Nephron (organoid): ENCODE measurements at regions not wholly inside any gene's neighbourhood (a gene's known extent, or its start where the extent isn't known, plus 50 kb on each side); places are given as distances from the start of the nearest gene placed in this dataset.

Source experiments
- H3K27ac Mint-ChIP-seq, 3 experiments: 2 replicates each; pipeline ENCODE4 v1.8.0; 2020; ENCODE audit warnings: mixed read lengths in 3 of 3, mild to moderate bottlenecking in 2 of 3, moderate library complexity in 1 of 3
- H3K27me3 Mint-ChIP-seq: 2 replicates; pipeline ENCODE4 v1.8.0; 2021; ENCODE audit warnings: low read depth, mild to moderate bottlenecking, moderate library complexity, mixed read lengths
- H3K36me3 Mint-ChIP-seq: 2 replicates; pipeline ENCODE4 v1.8.0; 2020; ENCODE audit warnings: low read depth, mixed read lengths
- H3K4me1 Mint-ChIP-seq: 2 replicates; pipeline ENCODE4 v1.8.0; 2020; ENCODE audit warnings: mixed read lengths
- H3K4me3 Mint-ChIP-seq, 3 experiments: 2 replicates each; pipeline ENCODE4 v1.8.0; 2020; ENCODE audit warnings: mild to moderate bottlenecking in 3 of 3, mixed read lengths in 3 of 3, moderate library complexity in 2 of 3
- H3K9me3 Mint-ChIP-seq: 2 replicates; pipeline ENCODE4 v1.8.0; 2020; ENCODE audit warnings: mixed read lengths
- TF ChIP-seq, protein P1 (sequence below), 3 experiments: fragments of 200-600 bp; sonication (generic); IDR thresholded peaks; one replicate each; pipeline ENCODE4 v1.5.0; 2021; ENCODE audit warnings: antibody characterized with exemption in 3 of 3; ENCODE audit not compliant: unreplicated experiment in 3 of 3

DNA sequence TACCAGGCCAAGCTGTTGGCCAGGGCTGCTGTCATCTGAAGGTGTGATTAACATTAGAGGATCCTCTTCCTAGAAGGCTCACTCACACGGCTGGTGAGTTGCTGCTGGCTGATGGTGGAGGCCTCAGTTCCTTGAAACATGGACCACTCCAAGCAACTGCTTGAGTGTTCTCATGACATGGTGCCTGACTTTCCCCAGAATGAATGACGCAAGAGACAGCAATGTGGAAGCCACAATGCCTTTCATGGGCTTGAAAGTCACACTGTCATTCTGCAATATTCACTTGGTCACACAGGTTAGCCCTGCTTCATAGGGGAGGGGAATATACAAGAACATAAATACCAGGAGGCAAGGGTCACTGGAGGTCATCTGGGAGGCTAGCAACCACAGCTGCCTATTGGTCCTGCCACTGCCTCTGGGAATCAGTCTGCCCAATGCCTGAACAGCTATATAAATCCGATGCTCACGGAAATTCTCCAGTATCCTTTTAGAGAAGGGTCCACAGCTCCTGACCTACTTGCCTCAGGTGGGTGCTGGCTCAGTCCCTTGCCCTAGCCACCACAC, 97.1 kb upstream of the MAML3 start:
- peak overlapping the region; percentile 73 to 99 (median 98) for H3K27ac Mint-ChIP-seq
- H3K9me3 Mint-ChIP-seq, result no peaks in the 10 kb centered on the region
- peaks cover 62% of the 10 kb centered on the region for H3K4me1 Mint-ChIP-seq
- peak overlapping the region; percentile 77 to 88 (median 86) for H3K4me3 Mint-ChIP-seq
- H3K36me3 Mint-ChIP-seq, result no peaks in the 10 kb centered on the region
- H3K27me3 Mint-ChIP-seq, result no peaks in the 10 kb centered on the region
- TF ChIP-seq, protein P1, sequence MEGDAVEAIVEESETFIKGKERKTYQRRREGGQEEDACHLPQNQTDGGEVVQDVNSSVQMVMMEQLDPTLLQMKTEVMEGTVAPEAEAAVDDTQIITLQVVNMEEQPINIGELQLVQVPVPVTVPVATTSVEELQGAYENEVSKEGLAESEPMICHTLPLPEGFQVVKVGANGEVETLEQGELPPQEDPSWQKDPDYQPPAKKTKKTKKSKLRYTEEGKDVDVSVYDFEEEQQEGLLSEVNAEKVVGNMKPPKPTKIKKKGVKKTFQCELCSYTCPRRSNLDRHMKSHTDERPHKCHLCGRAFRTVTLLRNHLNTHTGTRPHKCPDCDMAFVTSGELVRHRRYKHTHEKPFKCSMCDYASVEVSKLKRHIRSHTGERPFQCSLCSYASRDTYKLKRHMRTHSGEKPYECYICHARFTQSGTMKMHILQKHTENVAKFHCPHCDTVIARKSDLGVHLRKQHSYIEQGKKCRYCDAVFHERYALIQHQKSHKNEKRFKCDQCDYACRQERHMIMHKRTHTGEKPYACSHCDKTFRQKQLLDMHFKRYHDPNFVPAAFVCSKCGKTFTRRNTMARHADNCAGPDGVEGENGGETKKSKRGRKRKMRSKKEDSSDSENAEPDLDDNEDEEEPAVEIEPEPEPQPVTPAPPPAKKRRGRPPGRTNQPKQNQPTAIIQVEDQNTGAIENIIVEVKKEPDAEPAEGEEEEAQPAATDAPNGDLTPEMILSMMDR (IDR thresholded peaks at IDR 0.05; ENCODE audit: unreplicated experiment in 3 of 3), result no peak

DNA sequence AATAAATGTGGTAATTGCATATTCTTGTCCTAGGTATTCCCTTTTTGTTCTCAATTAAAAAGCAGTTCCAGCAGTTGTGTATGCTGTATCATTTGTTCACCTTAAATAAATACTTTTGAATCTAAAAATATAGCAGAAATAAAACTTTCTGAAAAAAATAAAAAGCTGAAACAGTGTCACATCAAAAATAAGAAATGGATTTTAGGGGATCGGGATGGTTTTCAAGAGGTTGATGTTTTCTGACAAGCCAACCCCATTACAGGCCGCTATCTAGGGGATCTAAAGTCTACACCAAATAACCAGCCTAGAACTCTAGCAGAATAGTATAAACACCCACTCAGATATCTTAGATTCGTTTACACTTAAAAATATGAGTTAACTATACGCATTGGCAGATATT, 95.4 kb upstream of the MAML3 start:
- TF ChIP-seq, protein P1 (IDR thresholded peaks at IDR 0.05; ENCODE audit: unreplicated experiment in 3 of 3), result no peak
- peaks cover 63% of the 10 kb centered on the region for H3K4me1 Mint-ChIP-seq
- H3K9me3 Mint-ChIP-seq, result no peaks in the 10 kb centered on the region

DNA sequence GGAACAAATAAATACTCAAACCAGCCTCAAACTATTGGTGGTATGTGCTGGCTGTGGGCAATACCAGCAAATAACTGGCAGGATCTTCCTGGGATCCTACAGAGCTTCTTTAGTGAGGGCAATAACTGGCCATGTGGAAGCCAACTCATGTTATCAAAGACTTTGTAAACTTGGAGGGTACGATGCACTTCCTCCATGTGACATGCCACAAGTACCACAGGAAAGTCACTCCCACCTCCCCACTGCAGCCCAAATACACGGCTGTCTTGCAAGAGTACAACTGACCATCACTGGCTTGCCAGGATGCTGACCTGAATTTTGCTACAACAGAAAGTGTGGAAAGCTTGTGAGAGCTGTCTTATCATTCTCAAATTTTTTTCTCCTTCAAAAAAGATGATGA, 93.3 kb upstream of the MAML3 start:
- Mint-ChIP-seq H3K36me3 (no peaks in the 10 kb centered on the region), H3K4me3 (no peak overlapping the region), H3K27ac (no peak overlapping the region), H3K9me3 (no peaks in the 10 kb centered on the region), H3K27me3 (no peaks in the 10 kb centered on the region), H3K4me1 (peaks cover 73% of the 10 kb centered on the region)
- TF ChIP-seq, protein P1 (IDR thresholded peaks at IDR 0.05; ENCODE audit: unreplicated experiment in 3 of 3), result no peak

More for the DNA sequence above, 95.4 kb upstream of the MAML3 start:
- H3K27ac Mint-ChIP-seq, result peak overlapping the region; percentile 58 to 91 (median 78)
- H3K36me3 Mint-ChIP-seq, result no peaks in the 10 kb centered on the region
- no peaks in the 10 kb centered on the region for H3K27me3 Mint-ChIP-seq
- peak overlapping the region in 2 of 3 experiments; percentile 46 to 70 for H3K4me3 Mint-ChIP-seq

DNA sequence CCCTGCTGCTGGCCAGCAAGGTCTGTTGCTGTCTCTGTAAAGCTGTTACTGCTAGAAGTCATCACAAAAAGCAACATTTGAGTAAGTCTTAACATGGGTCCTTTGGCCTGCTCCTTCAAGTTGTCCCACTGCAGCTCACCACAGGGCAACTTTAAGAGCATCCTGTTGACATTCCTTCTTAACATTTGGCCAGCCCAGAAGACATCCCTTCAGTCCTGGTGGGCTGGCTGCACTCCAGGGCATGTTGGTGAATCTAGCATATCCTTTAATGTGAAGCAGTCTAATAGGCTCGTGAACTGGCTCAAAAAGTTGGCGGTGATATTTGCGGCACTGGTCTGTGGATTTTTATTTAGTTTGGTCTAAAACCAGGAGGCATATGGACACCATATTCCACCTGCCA, 92.2 kb upstream of the MAML3 start:
- Mint-ChIP-seq H3K36me3 (no peaks in the 10 kb centered on the region), H3K27ac (peak overlapping the region in 1 of 3 experiments; percentile 64), H3K4me1 (peaks cover 72% of the 10 kb centered on the region), H3K4me3 (no peak overlapping the region), H3K9me3 (no peaks in the 10 kb centered on the region), H3K27me3 (no peaks in the 10 kb centered on the region)
- TF ChIP-seq, protein P1 (IDR thresholded peaks at IDR 0.05; ENCODE audit: unreplicated experiment in 3 of 3), result no peak

DNA sequence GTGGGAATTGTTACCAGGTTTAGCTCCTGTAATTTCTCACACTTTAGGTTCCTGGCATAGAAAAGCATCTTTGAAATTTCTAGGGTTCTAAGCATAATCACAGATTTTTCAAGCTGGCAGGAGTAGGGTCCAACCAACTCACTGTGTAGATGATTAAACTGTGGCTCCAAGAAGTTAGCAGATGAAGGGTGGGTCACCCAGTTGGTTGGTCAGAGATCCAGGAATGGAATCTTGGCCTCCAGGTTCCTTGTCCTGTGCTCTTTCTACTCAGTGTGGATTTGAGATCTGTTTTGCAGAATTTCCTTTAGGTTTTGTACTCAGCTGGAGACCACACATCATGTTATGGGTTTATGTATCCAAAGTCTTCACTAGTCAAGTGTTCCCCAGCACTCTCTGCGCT, 90.3 kb upstream of the MAML3 start:
- H3K4me1 Mint-ChIP-seq, result peaks cover 70% of the 10 kb centered on the region
- no peaks in the 10 kb centered on the region for H3K36me3 Mint-ChIP-seq
- no peaks in the 10 kb centered on the region for H3K9me3 Mint-ChIP-seq
- TF ChIP-seq, protein P1 (IDR thresholded peaks at IDR 0.05; ENCODE audit: unreplicated experiment in 3 of 3), result no peak
- peak overlapping the region; percentile 92 to 98 (median 97) for H3K27ac Mint-ChIP-seq
- no peak overlapping the region for H3K4me3 Mint-ChIP-seq
- H3K27me3 Mint-ChIP-seq, result no peaks in the 10 kb centered on the region

DNA sequence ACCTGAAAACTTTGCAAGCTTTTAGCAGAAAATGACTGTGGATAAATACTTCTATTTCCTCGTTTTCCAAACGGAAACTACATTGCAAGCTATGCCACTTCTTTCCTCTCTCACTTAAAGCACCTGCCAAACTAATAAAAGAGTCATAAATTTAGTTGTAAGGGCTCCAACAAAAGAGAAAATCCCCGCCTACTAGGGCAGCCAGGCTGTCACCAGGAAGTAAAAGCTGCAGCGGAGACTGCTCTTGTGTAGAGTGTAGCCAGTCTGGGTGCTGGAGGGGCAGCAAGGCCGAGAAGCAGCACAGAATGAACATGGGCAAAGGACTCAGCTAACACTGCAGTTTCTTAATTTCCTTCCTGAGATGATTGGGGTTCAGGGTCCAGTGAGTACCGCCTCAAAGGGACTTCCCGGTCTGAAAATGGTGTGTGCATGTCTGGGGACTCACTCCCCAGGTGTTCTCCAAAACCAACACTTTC, 89.3 kb upstream of the MAML3 start:
- Mint-ChIP-seq H3K4me3 (peak overlapping the region; percentile 51 to 73 (median 56)), H3K4me1 (peaks cover 70% of the 10 kb centered on the region), H3K27ac (peak overlapping the region; percentile 92 to 98 (median 97)), H3K9me3 (no peaks in the 10 kb centered on the region), H3K36me3 (no peaks in the 10 kb centered on the region), H3K27me3 (no peaks in the 10 kb centered on the region)
- TF ChIP-seq, protein P1 (IDR thresholded peaks at IDR 0.05; ENCODE audit: unreplicated experiment in 3 of 3), result no peak
